Neural progenitor cell (in vitro differentiated cells): ENCODE measurements at regions not wholly inside any gene's neighbourhood (a gene's known extent, or its start where the extent isn't known, plus 50 kb on each side); places are given as distances from the start of the nearest gene placed in this dataset.
A peak's percentile ranks its signal among the peaks of the same experiment; 100 is the strongest.

Source experiments
- DNase-seq: peaks from one replicate; pipeline ENCODE4 v3.0.0-alpha.2; 2016; ENCODE audit warnings: low spot score
- H2AFZ ChIP-seq: fragments of 200-600 bp; sonication (generic); replicated peaks from 2 replicates; pipeline ENCODE4 v1.6.1; 2016; ENCODE audit warnings: antibody characterized with exemption
- H3F3A ChIP-seq: fragments of 200-600 bp; sonication (generic); 2 replicates; pipeline ENCODE4 v1.6.1; 2016; ENCODE audit warnings: antibody characterized with exemption, low read depth
- H3K27ac ChIP-seq: fragments of 200-600 bp; sonication (generic); 2 replicates; pipeline ENCODE4 v1.5.1; 2016; ENCODE audit warnings: mild to moderate bottlenecking
- H3K27me3 ChIP-seq: fragments of 200-600 bp; sonication (generic); 2 replicates; pipeline ENCODE4 v1.6.1; 2016; ENCODE audit warnings: mild to moderate bottlenecking, moderate library complexity
- H3K36me3 ChIP-seq: fragments of 200-600 bp; sonication (generic); 2 replicates; pipeline ENCODE4 v1.5.1; 2016
- H3K4me1 ChIP-seq: fragments of 200-600 bp; sonication (generic); 2 replicates; pipeline ENCODE4 v1.6.1; 2016; ENCODE audit warnings: mixed run types
- H3K4me2 ChIP-seq: fragments of 200-600 bp; sonication (generic); 2 replicates; pipeline ENCODE4 v1.6.1; 2016
- H3K4me3 ChIP-seq: fragments of 200-600 bp; sonication (generic); 2 replicates; pipeline ENCODE4 v1.5.1; 2016
- H3K79me2 ChIP-seq: fragments of 200-600 bp; sonication (generic); 2 replicates; pipeline ENCODE4 v1.6.1; 2016; ENCODE audit warnings: low read depth
- H3K9ac ChIP-seq: fragments of 200-600 bp; sonication (generic); 2 replicates; pipeline ENCODE4 v1.6.1; 2016
- H3K9me3 ChIP-seq: fragments of 200-600 bp; sonication (generic); 2 replicates; pipeline ENCODE4 v1.5.1; 2016; ENCODE audit warnings: low read depth
- H4K20me1 ChIP-seq: fragments of 200-600 bp; sonication (generic); 2 replicates; pipeline ENCODE4 v1.6.1; 2016; ENCODE audit warnings: low read depth
- H3K27ac Mint-ChIP-seq: 3 replicates; pipeline ENCODE4 v1.8.0; 2021; ENCODE audit warnings: mixed read lengths
- H3K27me3 Mint-ChIP-seq: 2 replicates; pipeline ENCODE4 v1.8.0; 2022; ENCODE audit warnings: low read depth, mild to moderate bottlenecking, inconsistent platforms, moderate library complexity, mixed read lengths; ENCODE audit not compliant: insufficient read depth
- H3K36me3 Mint-ChIP-seq: 3 replicates; pipeline ENCODE4 v1.8.0; 2021; ENCODE audit warnings: mixed read lengths
- H3K4me1 Mint-ChIP-seq: 3 replicates; pipeline ENCODE4 v1.8.0; 2021; ENCODE audit warnings: mixed read lengths
- H3K4me3 Mint-ChIP-seq: 3 replicates; pipeline ENCODE4 v1.8.0; 2021; ENCODE audit warnings: mild to moderate bottlenecking, moderate library complexity, mixed read lengths
- H3K9me3 Mint-ChIP-seq: 3 replicates; pipeline ENCODE4 v1.8.0; 2020; ENCODE audit warnings: mixed read lengths
- EZH2 ChIP-seq: fragments of 200-600 bp; sonication (generic); IDR thresholded peaks from 2 replicates; pipeline ENCODE4 v1.6.1; 2017; ENCODE audit warnings: antibody characterized with exemption, mild to moderate bottlenecking, moderate library complexity
- EZH2phosphoT487 ChIP-seq: fragments of 200-600 bp; sonication (generic); IDR thresholded peaks from 2 replicates; pipeline ENCODE4 v1.6.1; 2017; ENCODE audit warnings: antibody characterized with exemption
- TF ChIP-seq, protein P1 (sequence below): fragments of 200-600 bp; sonication (generic); IDR thresholded peaks from 2 replicates; pipeline ENCODE4 v1.5.1; 2017; ENCODE audit warnings: antibody characterized with exemption, mild to moderate bottlenecking

GRCh38 chr10:61061923-61062504 lies 118.0 kb upstream of the RHOBTB1 start:
- H3K27ac ChIP-seq = no peak overlapping the region
- H3K4me1 Mint-ChIP-seq = peaks cover 15% of the 10 kb centered on the region
- H3K4me3 ChIP-seq = no peak overlapping the region
- no peaks in the 10 kb centered on the region for H3K9me3 ChIP-seq
- no peaks in the 10 kb centered on the region for H3K36me3 ChIP-seq
- H3K27me3 Mint-ChIP-seq = peaks cover 4% of the 10 kb centered on the region
- no peaks in the 10 kb centered on the region for H3K4me1 ChIP-seq
- no peak overlapping the region for H3K4me2 ChIP-seq
- no peaks in the 10 kb centered on the region for H3F3A ChIP-seq
- H3K9me3 Mint-ChIP-seq = no peaks in the 10 kb centered on the region
- DNase-seq = no peak
- H3K36me3 Mint-ChIP-seq = no peaks in the 10 kb centered on the region
- no peaks in the 10 kb centered on the region for H3K79me2 ChIP-seq
- no peak overlapping the region for H3K9ac ChIP-seq
- H3K27ac Mint-ChIP-seq = peak overlapping the region; percentile 28
- no peak for TF ChIP-seq EZH2
- no peak for TF ChIP-seq EZH2phosphoT487
- TF ChIP-seq, protein P1, sequence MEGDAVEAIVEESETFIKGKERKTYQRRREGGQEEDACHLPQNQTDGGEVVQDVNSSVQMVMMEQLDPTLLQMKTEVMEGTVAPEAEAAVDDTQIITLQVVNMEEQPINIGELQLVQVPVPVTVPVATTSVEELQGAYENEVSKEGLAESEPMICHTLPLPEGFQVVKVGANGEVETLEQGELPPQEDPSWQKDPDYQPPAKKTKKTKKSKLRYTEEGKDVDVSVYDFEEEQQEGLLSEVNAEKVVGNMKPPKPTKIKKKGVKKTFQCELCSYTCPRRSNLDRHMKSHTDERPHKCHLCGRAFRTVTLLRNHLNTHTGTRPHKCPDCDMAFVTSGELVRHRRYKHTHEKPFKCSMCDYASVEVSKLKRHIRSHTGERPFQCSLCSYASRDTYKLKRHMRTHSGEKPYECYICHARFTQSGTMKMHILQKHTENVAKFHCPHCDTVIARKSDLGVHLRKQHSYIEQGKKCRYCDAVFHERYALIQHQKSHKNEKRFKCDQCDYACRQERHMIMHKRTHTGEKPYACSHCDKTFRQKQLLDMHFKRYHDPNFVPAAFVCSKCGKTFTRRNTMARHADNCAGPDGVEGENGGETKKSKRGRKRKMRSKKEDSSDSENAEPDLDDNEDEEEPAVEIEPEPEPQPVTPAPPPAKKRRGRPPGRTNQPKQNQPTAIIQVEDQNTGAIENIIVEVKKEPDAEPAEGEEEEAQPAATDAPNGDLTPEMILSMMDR = no peak
- no peaks in the 10 kb centered on the region for H3K27me3 ChIP-seq
- H3K4me3 Mint-ChIP-seq = no peak overlapping the region
- H2AFZ ChIP-seq = no peak overlapping the region
- H4K20me1 ChIP-seq = no peaks in the 10 kb centered on the region

GRCh38 chr10:61059636-61060035 lies 115.7 kb upstream of the RHOBTB1 start:
- Histone ChIP-seq H3K27ac (no peak overlapping the region), H3K4me2 (no peak overlapping the region), H3F3A (no peaks in the 10 kb centered on the region), H3K9me3 (no peaks in the 10 kb centered on the region), H4K20me1 (no peaks in the 10 kb centered on the region), H3K4me3 (no peak overlapping the region), H3K27me3 (no peaks in the 10 kb centered on the region), H3K4me1 (no peaks in the 10 kb centered on the region), H3K9ac (no peak overlapping the region), H3K36me3 (no peaks in the 10 kb centered on the region), H3K79me2 (no peaks in the 10 kb centered on the region), H2AFZ (no peak overlapping the region)
- Mint-ChIP-seq H3K27me3 (peaks cover 4% of the 10 kb centered on the region), H3K36me3 (no peaks in the 10 kb centered on the region), H3K4me1 (peaks cover 13% of the 10 kb centered on the region), H3K4me3 (no peak overlapping the region), H3K27ac (no peak overlapping the region), H3K9me3 (no peaks in the 10 kb centered on the region)
- no peak for DNase-seq
- TF ChIP-seq, protein P1 = no peak

DNA sequence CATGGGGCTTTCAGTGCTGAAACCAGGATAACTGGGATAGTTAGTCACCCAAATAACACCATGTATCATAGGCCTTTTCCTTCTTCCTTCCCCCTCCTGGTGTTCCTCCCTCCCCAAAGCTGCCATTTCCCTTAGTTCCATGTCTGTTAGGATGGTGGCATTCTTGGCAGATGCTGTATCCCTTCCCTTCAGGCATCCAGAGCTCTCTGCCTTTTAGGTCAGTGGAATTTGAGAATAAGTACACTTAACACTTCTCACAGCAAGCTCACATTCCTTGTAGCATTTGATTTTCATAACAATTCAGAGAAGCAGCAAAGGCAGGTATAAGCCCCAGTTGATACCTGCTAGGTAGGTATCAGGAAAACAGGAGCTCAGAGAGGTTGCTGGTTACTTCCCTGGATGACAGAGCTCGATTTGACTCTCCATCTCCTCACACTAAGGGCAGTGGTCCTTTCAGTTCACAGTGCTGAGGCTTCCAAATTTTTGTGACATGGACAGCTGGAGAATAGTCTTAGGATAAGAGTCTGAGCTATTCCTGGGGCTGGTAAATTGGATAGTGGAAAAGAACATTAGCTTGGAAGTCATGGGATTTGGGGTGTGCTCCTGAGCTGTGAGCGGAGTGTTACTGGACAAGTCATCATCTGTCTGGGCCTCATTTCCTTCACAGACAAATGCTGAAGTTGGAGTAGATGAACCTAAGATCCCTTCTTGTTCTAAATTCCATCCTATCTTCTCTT lies 108.7 kb upstream of the RHOBTB1 start:
- Histone ChIP-seq H3F3A (no peaks in the 10 kb centered on the region), H3K4me2 (no peak overlapping the region), H4K20me1 (no peaks in the 10 kb centered on the region), H3K4me1 (no peaks in the 10 kb centered on the region), H3K27me3 (no peaks in the 10 kb centered on the region), H3K79me2 (no peaks in the 10 kb centered on the region), H3K27ac (no peak overlapping the region), H3K36me3 (no peaks in the 10 kb centered on the region), H3K9me3 (no peaks in the 10 kb centered on the region), H3K4me3 (no peak overlapping the region), H2AFZ (no peak overlapping the region), H3K9ac (no peak overlapping the region)
- Mint-ChIP-seq H3K4me1 (no peaks in the 10 kb centered on the region), H3K9me3 (no peaks in the 10 kb centered on the region), H3K27ac (no peak overlapping the region), H3K27me3 (no peaks in the 10 kb centered on the region), H3K36me3 (no peaks in the 10 kb centered on the region), H3K4me3 (no peak overlapping the region)
- no peak for DNase-seq
- TF ChIP-seq EZH2 = no peak
- no peak for TF ChIP-seq EZH2phosphoT487
- TF ChIP-seq, protein P1 = no peak
